ENCODE measurements at regions not wholly inside any gene's neighbourhood (a gene's known extent, or its start where the extent isn't known, plus 50 kb on each side); places are given as distances from the start of the nearest gene placed in this dataset.

GRCh38 chr7:46366526-46366925 lies 445.5 kb upstream of the IGFBP3 start:
- TF ChIP-seq EZH2 (IDR thresholded peaks at IDR 0.05) (no peak), POLR2AphosphoS5 (IDR thresholded peaks at IDR 0.05; ENCODE audit: borderline replicate concordance, low read depth, low read length) (no peak)

Data from SK-N-MC (cell line).